HepG2 (cell line): ENCODE measurements at regions not wholly inside any gene's neighbourhood (a gene's known extent, or its start where the extent isn't known, plus 50 kb on each side); places are given as distances from the start of the nearest gene placed in this dataset.
"Not testable (repeated sequence)": the region's sequence is repeated elsewhere in the genome, so short reads cannot be mapped to it uniquely, and the experiment has no call there.

ENCODE experiments used
- ARNTL ChIP-seq: sonication (generic); formaldehyde crosslinking; IDR thresholded peaks from 2 replicates; pipeline ENCODE4 v1.4.0; 2020; ENCODE audit warnings: mild to moderate bottlenecking, missing genetic modification reagents
- CBX5 ChIP-seq: sonication (generic); formaldehyde crosslinking; IDR thresholded peaks from 2 replicates; pipeline ENCODE4 v1.4.0; 2020; ENCODE audit warnings: missing genetic modification reagents, borderline replicate concordance
- CEBPG ChIP-seq: IDR thresholded peaks from 2 replicates; pipeline ENCODE4 v1.6.1; 2016
- HINFP ChIP-seq: sonication (generic); formaldehyde crosslinking; IDR thresholded peaks from 2 replicates; pipeline ENCODE4 v1.4.0; 2020; ENCODE audit warnings: low read depth, mild to moderate bottlenecking, missing genetic modification reagents
- MZF1 ChIP-seq: sonication (generic); formaldehyde crosslinking; IDR thresholded peaks from 2 replicates; pipeline ENCODE4 v1.8.1; 2023; ENCODE audit warnings: mild to moderate bottlenecking, missing genetic modification reagents, borderline replicate concordance
- TBL1XR1 ChIP-seq: fragments of 150-350 bp; IDR thresholded peaks from 2 replicates; pipeline ENCODE4 v1.6.1; 2014; ENCODE audit warnings: borderline replicate concordance, low read length; ENCODE audit not compliant: partially characterized antibody
- TGIF2 ChIP-seq: IDR thresholded peaks from 2 replicates; pipeline ENCODE4 v1.6.1; 2016; ENCODE audit warnings: control low read depth, missing compliant biosample characterization
- ZNF142 ChIP-seq: sonication (generic); formaldehyde crosslinking; IDR thresholded peaks from 2 replicates; pipeline ENCODE4 v1.4.0; 2020; ENCODE audit warnings: missing genetic modification reagents
- ZNF580 ChIP-seq: IDR thresholded peaks from 2 replicates; pipeline ENCODE4 v1.6.1; 2016; ENCODE audit warnings: low read depth, borderline replicate concordance

GRCh38 chr5:136564431-136564830 is 199.1 kb upstream of the TRPC7 start:
- TF ChIP-seq ARNTL (CRISPR knock-in tag); CBX5 (CRISPR knock-in tag); TGIF2; ZNF142 (CRISPR knock-in tag); MZF1 (CRISPR knock-in tag); TBL1XR1; HINFP (CRISPR knock-in tag); CEBPG; ZNF580 (CRISPR knock-in tag): not testable (repeated sequence)
